RPMI8226 (cell line): ENCODE measurements at regions not wholly inside any gene's neighbourhood (a gene's known extent, or its start where the extent isn't known, plus 50 kb on each side); places are given as distances from the start of the nearest gene placed in this dataset.
"Not testable (repeated sequence)": the region's sequence is repeated elsewhere in the genome, so short reads cannot be mapped to it uniquely, and the experiment has no call there.

Experiments
- DNase-seq: peaks from one replicate; pipeline ENCODE4 v3.0.0-alpha.2; 2015

- no peak for DNase-seq
These were observed 50.6 kb upstream of the SLC44A3 start for GRCh38 chr1:94769551-94769950.

GRCh38 chr1:94768036-94768435 lies 52.1 kb upstream of the SLC44A3 start:
- DNase-seq, result no peak

GRCh38 chr1:94765958-94766357 lies 54.2 kb upstream of the SLC44A3 start:
- DNase-seq, result no peak

GRCh38 chr1:94759188-94759587 lies 61.0 kb upstream of the SLC44A3 start:
- DNase-seq, result no peak

- no peak for DNase-seq
These were observed 62.2 kb upstream of the SLC44A3 start for GRCh38 chr1:94757931-94758330.

GRCh38 chr1:94755675-94756074 lies 64.5 kb upstream of the SLC44A3 start:
- no peak for DNase-seq

GRCh38 chr1:94755016-94755415 lies 65.1 kb upstream of the SLC44A3 start:
- DNase-seq, result not testable (repeated sequence)

- DNase-seq, result no peak
These were observed 65.6 kb upstream of the SLC44A3 start for GRCh38 chr1:94754570-94754969.

GRCh38 chr1:94754095-94754494 lies 66.1 kb upstream of the SLC44A3 start:
- no peak for DNase-seq

GRCh38 chr1:94753171-94753972 lies 66.8 kb upstream of the SLC44A3 start:
- no peak for DNase-seq

GRCh38 chr1:94751483-94751882 lies 68.7 kb upstream of the SLC44A3 start:
- not testable (repeated sequence) for DNase-seq

- DNase-seq, result no peak
These were observed 73.3 kb upstream of the SLC44A3 start for GRCh38 chr1:94746635-94747525.

- no peak for DNase-seq
These were observed 74.4 kb upstream of the SLC44A3 start for GRCh38 chr1:94745742-94746141.

GRCh38 chr1:94743862-94744261 lies 76.3 kb upstream of the SLC44A3 start:
- DNase-seq, result no peak

GRCh38 chr1:94741996-94742395 lies 78.2 kb upstream of the SLC44A3 start:
- no peak for DNase-seq

- DNase-seq, result no peak
These were observed 78.6 kb upstream of the SLC44A3 start for GRCh38 chr1:94741510-94741909.

GRCh38 chr1:94739521-94740061 lies 80.6 kb upstream of the SLC44A3 start:
- DNase-seq, result no peak

- DNase-seq, result no peak
These were observed 81.8 kb upstream of the SLC44A3 start for GRCh38 chr1:94738371-94738770.

GRCh38 chr1:94737124-94737998 lies 82.8 kb upstream of the SLC44A3 start:
- no peak for DNase-seq

- DNase-seq, result no peak
These were observed 83.6 kb upstream of the SLC44A3 start for GRCh38 chr1:94736549-94736948.

GRCh38 chr1:94736073-94736472 lies 84.1 kb upstream of the SLC44A3 start:
- no peak for DNase-seq
